ENCODE measurements at regions not wholly inside any gene's neighbourhood (a gene's known extent, or its start where the extent isn't known, plus 50 kb on each side); places are given as distances from the start of the nearest gene placed in this dataset.

DNA sequence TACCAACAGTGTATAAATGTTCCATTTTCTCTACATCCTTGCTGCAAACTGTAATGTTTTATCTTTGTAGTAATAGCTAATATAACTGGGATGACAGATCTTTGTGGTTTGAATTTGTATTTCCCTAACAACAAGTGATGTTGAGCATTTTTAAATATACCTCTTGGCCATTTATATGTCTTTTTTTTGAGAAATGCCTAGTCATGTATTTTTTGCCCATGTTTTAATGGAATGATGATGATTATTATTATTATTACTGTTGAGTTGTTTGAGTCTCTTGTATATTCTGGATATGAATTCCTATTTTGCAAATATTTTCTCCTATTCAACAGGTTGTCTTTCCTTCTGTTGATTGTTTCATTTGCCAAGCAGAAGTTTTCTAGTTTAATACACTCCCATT, 654.9 kb downstream of the ZPLD1 start:
- TF ChIP-seq FOXS1 (CRISPR knock-in tag; IDR thresholded peaks at IDR 0.05): no peak
- TF ChIP-seq, protein P1, sequence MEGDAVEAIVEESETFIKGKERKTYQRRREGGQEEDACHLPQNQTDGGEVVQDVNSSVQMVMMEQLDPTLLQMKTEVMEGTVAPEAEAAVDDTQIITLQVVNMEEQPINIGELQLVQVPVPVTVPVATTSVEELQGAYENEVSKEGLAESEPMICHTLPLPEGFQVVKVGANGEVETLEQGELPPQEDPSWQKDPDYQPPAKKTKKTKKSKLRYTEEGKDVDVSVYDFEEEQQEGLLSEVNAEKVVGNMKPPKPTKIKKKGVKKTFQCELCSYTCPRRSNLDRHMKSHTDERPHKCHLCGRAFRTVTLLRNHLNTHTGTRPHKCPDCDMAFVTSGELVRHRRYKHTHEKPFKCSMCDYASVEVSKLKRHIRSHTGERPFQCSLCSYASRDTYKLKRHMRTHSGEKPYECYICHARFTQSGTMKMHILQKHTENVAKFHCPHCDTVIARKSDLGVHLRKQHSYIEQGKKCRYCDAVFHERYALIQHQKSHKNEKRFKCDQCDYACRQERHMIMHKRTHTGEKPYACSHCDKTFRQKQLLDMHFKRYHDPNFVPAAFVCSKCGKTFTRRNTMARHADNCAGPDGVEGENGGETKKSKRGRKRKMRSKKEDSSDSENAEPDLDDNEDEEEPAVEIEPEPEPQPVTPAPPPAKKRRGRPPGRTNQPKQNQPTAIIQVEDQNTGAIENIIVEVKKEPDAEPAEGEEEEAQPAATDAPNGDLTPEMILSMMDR (IDR thresholded peaks at IDR 0.05): no peak

Data from A549 (cell line).